IMR-90 (cell line): ENCODE measurements at regions not wholly inside any gene's neighbourhood (a gene's known extent, or its start where the extent isn't known, plus 50 kb on each side); places are given as distances from the start of the nearest gene placed in this dataset.

Source experiments
- ATAC-seq: fragments of 200-7000 bp; cut with Tn5 transposase; 2 replicates; pipeline ENCODE4 v1.9.1; 2020; ENCODE audit warnings: low read depth, mild to moderate bottlenecking, moderate library complexity
- BruUV-seq: library from RNA; stranded (reverse); fragments of 400-500 nt; replicated peaks from 2 replicates; lab custom pipeline; 2021; lab: Mats Ljungman, UMichigan
- CTCF ChIA-PET: fragments of 300-600 bp; formaldehyde crosslinking; extraction: SDS; loops from one replicate; lab custom pipeline; 2021; ENCODE audit warnings: antibody characterized with exemption; lab: Yijun Ruan, JAX
- POLR2A ChIA-PET: fragments of 300-600 bp; sonication (Branson Sonifier 250); formaldehyde crosslinking; loops from one replicate; lab custom pipeline; 2022; ENCODE audit warnings: antibody characterized with exemption; ENCODE audit not compliant: unreplicated experiment; lab: Charles Lee
- DNase-seq: peaks from one replicate; pipeline ENCODE4 v3.0.0; 2013
- H2AFZ ChIP-seq: replicated peaks from 2 replicates; pipeline ENCODE3; 2013; ENCODE audit warnings: low read length, mild to moderate bottlenecking; ENCODE audit not compliant: poor library complexity
- H2AK5ac ChIP-seq: 2 replicates; pipeline ENCODE4 v1.6.1; 2013; ENCODE audit warnings: low read depth, low read length, inconsistent platforms
- H2AK9ac ChIP-seq: replicated peaks from 2 replicates; pipeline ENCODE3; 2013; ENCODE audit warnings: mild to moderate bottlenecking, low read depth, low read length, moderate library complexity; ENCODE audit not compliant: poor library complexity
- H2BK120ac ChIP-seq: 2 replicates; pipeline ENCODE4 v1.6.1; 2013; ENCODE audit warnings: low read depth, low read length, inconsistent platforms
- H2BK15ac ChIP-seq: 3 replicates; pipeline ENCODE4 v1.6.1; 2013; ENCODE audit warnings: low read depth, low read length, inconsistent platforms
- H2BK20ac ChIP-seq: 2 replicates; pipeline ENCODE4 v1.6.1; 2013; ENCODE audit warnings: low read depth, mild to moderate bottlenecking, inconsistent platforms, low read length, moderate library complexity
- H2BK5ac ChIP-seq: 2 replicates; pipeline ENCODE4 v1.6.1; 2013; ENCODE audit warnings: mild to moderate bottlenecking, low read depth, low read length, inconsistent platforms; ENCODE audit not compliant: poor library complexity, severe bottlenecking
- H3K14ac ChIP-seq: replicated peaks from 2 replicates; pipeline ENCODE4 v1.6.1; 2013; ENCODE audit warnings: low read depth, low read length, inconsistent platforms
- H3K18ac ChIP-seq: 2 replicates; pipeline ENCODE4 v1.6.1; 2013; ENCODE audit warnings: low read depth, low read length, control low read depth
- H3K23ac ChIP-seq: 2 replicates; pipeline ENCODE4 v1.6.1; 2013; ENCODE audit warnings: low read depth, low read length, inconsistent platforms
- H3K27ac ChIP-seq: 2 replicates; pipeline ENCODE4 v1.5.1; 2013; ENCODE audit warnings: mild to moderate bottlenecking, control low read depth, low read length; ENCODE audit not compliant: insufficient read depth
- H3K27me3 ChIP-seq: 2 replicates; pipeline ENCODE4 v1.6.1; 2013; ENCODE audit warnings: low read length; ENCODE audit not compliant: control insufficient read depth, insufficient read depth
- H3K36me3 ChIP-seq: 2 replicates; pipeline ENCODE4 v1.6.1; 2013; ENCODE audit warnings: low read length, mixed read lengths; ENCODE audit not compliant: control insufficient read depth, insufficient read depth
- H3K4ac ChIP-seq: 2 replicates; pipeline ENCODE4 v1.6.1; 2013; ENCODE audit warnings: low read depth, low read length, inconsistent platforms
- H3K4me1 ChIP-seq: 2 replicates; pipeline ENCODE4 v1.6.1; 2013; ENCODE audit warnings: low read length, mixed read lengths; ENCODE audit not compliant: control insufficient read depth, insufficient read depth
- H3K4me2 ChIP-seq: 2 replicates; pipeline ENCODE4 v1.6.1; 2013; ENCODE audit warnings: low read depth, mild to moderate bottlenecking, control low read depth, low read length, moderate library complexity
- H3K4me3 ChIP-seq: 2 replicates; pipeline ENCODE4 v1.5.1; 2013; ENCODE audit warnings: low read depth, mild to moderate bottlenecking, control low read depth, low read length, moderate library complexity; ENCODE audit not compliant: insufficient read depth
- H3K56ac ChIP-seq: 2 replicates; pipeline ENCODE4 v1.6.1; 2013; ENCODE audit warnings: low read length, inconsistent platforms; ENCODE audit not compliant: insufficient read depth; ENCODE audit errors: extremely low read depth
- H3K79me1 ChIP-seq, 2 experiments: 2 replicates each; pipeline ENCODE4 v1.6.1; 2013; ENCODE audit warnings: low read length in 2 of 2, inconsistent platforms in 1 of 2, low read depth in 1 of 2
- H3K9ac ChIP-seq: 2 replicates; pipeline ENCODE4 v1.6.1; 2013; ENCODE audit warnings: low read depth, low read length, control low read depth
- H3K9me1 ChIP-seq: 2 replicates; pipeline ENCODE4 v1.6.1; 2013; ENCODE audit warnings: low read length, inconsistent platforms; ENCODE audit not compliant: insufficient read depth
- H3K9me3 ChIP-seq: 2 replicates; pipeline ENCODE4 v1.6.1; 2013; ENCODE audit warnings: low read length; ENCODE audit not compliant: control insufficient read depth, insufficient read depth
- H4K20me1 ChIP-seq: 2 replicates; pipeline ENCODE4 v1.6.1; 2013; ENCODE audit warnings: low read length, inconsistent platforms; ENCODE audit not compliant: insufficient read depth
- H4K5ac ChIP-seq: 2 replicates; pipeline ENCODE4 v1.6.1; 2013; ENCODE audit warnings: mild to moderate bottlenecking, low read depth, low read length, control low read depth
- H4K8ac ChIP-seq, 2 experiments: 2 replicates each; pipeline ENCODE4 v1.6.1; 2013; ENCODE audit warnings: low read depth in 2 of 2, low read length in 2 of 2, control low read depth in 1 of 2, inconsistent platforms in 1 of 2
- H4K91ac ChIP-seq: 2 replicates; pipeline ENCODE4 v1.6.1; 2013; ENCODE audit warnings: low read depth, low read length, inconsistent platforms; ENCODE audit not compliant: insufficient read depth
- BHLHE40 ChIP-seq: fragments of 150-350 bp; IDR thresholded peaks from 2 replicates; pipeline ENCODE4 v1.6.1; 2016; ENCODE audit warnings: mild to moderate bottlenecking, low read depth, low read length
- CEBPB ChIP-seq: IDR thresholded peaks from 2 replicates; pipeline ENCODE4 v1.6.1; 2012; ENCODE audit warnings: low read depth, low read length, improper control_type of control experiment
- FOS ChIP-seq: fragments of 150-350 bp; IDR thresholded peaks from 2 replicates; pipeline ENCODE4 v1.6.1; 2016; ENCODE audit warnings: low read depth, low read length
- MXI1 ChIP-seq: IDR thresholded peaks from 2 replicates; pipeline ENCODE4 v1.6.1; 2012; ENCODE audit warnings: low read depth, mild to moderate bottlenecking, low read length, moderate library complexity, borderline replicate concordance
- NFE2L2 ChIP-seq: fragments of 150-350 bp; IDR thresholded peaks from 2 replicates; pipeline ENCODE4 v1.6.1; 2016; ENCODE audit warnings: low read depth, mild to moderate bottlenecking, low read length
- POLR2A ChIP-seq: IDR thresholded peaks from 2 replicates; pipeline ENCODE4 v1.6.1; 2012; ENCODE audit warnings: mild to moderate bottlenecking, low read depth, low read length
- RAD21 ChIP-seq: IDR thresholded peaks from 2 replicates; pipeline ENCODE4 v1.6.1; 2012; ENCODE audit warnings: low read length, improper control_type of control experiment
- SMC3 ChIP-seq: fragments of 150-350 bp; IDR thresholded peaks from 2 replicates; pipeline ENCODE4 v1.6.1; 2016; ENCODE audit warnings: low read depth, mild to moderate bottlenecking, antibody characterized with exemption, low read length, moderate library complexity
- WGBS, 2 experiments: methylation state at CpG; one replicate each; pipeline versions ENCODE4 v1.1.5 to v1.1.7; 2013; ENCODE audit warnings: missing lambda C conversion rate in 2 of 2; ENCODE audit not compliant: insufficient read length in 1 of 2; ENCODE audit errors: extremely low coverage in 2 of 2; 5-methylcytosine and 5-hydroxymethylcytosine counted together
- dilution Hi-C: fragments of 300-500 bp; cut with HindIII; formaldehyde crosslinking; loops from one replicate; pipeline ENCODE4 v1.14.3; 2018; ENCODE audit warnings: low sequenced_read_pairs; ENCODE audit not compliant: unreplicated experiment
- in situ Hi-C: fragments of 300-500 bp; cut with MboI; formaldehyde crosslinking; loops from 3 replicates; pipeline ENCODE4 v1.14.3; 2019; ENCODE audit warnings: low sequenced_read_pairs, inconsistent platforms, mixed read lengths
- intact Hi-C: fragments of 100-400 bp; cut with micrococcal nuclease; formaldehyde crosslinking; loops from 2 replicates; pipeline ENCODE4 v1.10.0; 2022

- BruUV-seq, result no TSS peak
- CTCF ChIA-PET, result no interaction called here
- intact Hi-C loops, result no loop called here
Measured at GRCh38 chr1:22359427-22359826, 92.2 kb upstream of the ZBTB40 start.

More at GRCh38 chr1:22359427-22359826, 92.2 kb upstream of the ZBTB40 start:
- Histone ChIP-seq H3K18ac (no peak overlapping the region), H3K27me3 (peaks cover 57% of the 10 kb centered on the region), H2BK120ac (no peak overlapping the region), H3K56ac (no peak overlapping the region), H2AK5ac (no peak overlapping the region), H3K9me1 (0 out of 2 replicates have a peak, but pooled peaks cover 2% of the 10 kb centered on the region), H2AK9ac (no peak overlapping the region), H2BK5ac (no peak overlapping the region), H2BK15ac (no peak overlapping the region), H3K23ac (no peak overlapping the region), H4K20me1 (no peaks in the 10 kb centered on the region), H3K4me3 (no peak overlapping the region), H2BK20ac (no peak overlapping the region), H3K4ac (no peak overlapping the region), H3K27ac (no peak overlapping the region), H3K9me3 (no peaks in the 10 kb centered on the region; the same call in 1 of the 2 replicates), H4K91ac (no peak overlapping the region), H3K79me1 (no peaks in the 10 kb centered on the region), H3K14ac (no peak overlapping the region), H2AFZ (no peak overlapping the region), H3K4me2 (no peak overlapping the region), H4K5ac (no peak overlapping the region), H3K4me1 (no peaks in the 10 kb centered on the region), H4K8ac (no peak overlapping the region), H3K9ac (no peak overlapping the region), H3K36me3 (no peaks in the 10 kb centered on the region)
- 72% methylated on average over 2 of the region's 4 CpGs; no CpG with 5 or more reads in 1 of the 2 experiments for WGBS, 2 experiments
- POLR2A ChIA-PET, result no interaction called here
- dilution Hi-C loops, result no loop called here
- no peak for DNase-seq
- no peak for TF ChIP-seq FOS
- TF ChIP-seq NFE2L2, result no peak
- TF ChIP-seq POLR2A, result no peak
- TF ChIP-seq BHLHE40, result no peak
- no peak for TF ChIP-seq SMC3
- TF ChIP-seq RAD21, result no peak
- no peak for TF ChIP-seq MXI1
- no peak for TF ChIP-seq CEBPB
- in situ Hi-C loops, result no loop called here
- ATAC-seq, result no peak
